DND-41 (cell line): ENCODE measurements at regions not wholly inside any gene's neighbourhood (a gene's known extent, or its start where the extent isn't known, plus 50 kb on each side); places are given as distances from the start of the nearest gene placed in this dataset.

Experiments
- ATAC-seq: fragments of 200-7000 bp; cut with Tn5 transposase; 3 replicates; pipeline ENCODE4 v1.9.1; 2021; ENCODE audit warnings: low read depth; ENCODE audit not compliant: insufficient read depth
- DNase-seq: peaks from one replicate; pipeline ENCODE4 v3.0.0-alpha.2; 2020
- H2AFZ ChIP-seq: 2 replicates; pipeline ENCODE4 v1.6.0; 2012; ENCODE audit warnings: low read depth, low read length
- H3K27ac ChIP-seq: 2 replicates; pipeline ENCODE4 v1.5.1; 2012; ENCODE audit warnings: low read length, inconsistent platforms
- H3K27me3 ChIP-seq: fragments of 200-600 bp; sonication (generic); 2 replicates; pipeline ENCODE4 v1.6.0; 2012; ENCODE audit warnings: low read length, mild to moderate bottlenecking, inconsistent platforms; ENCODE audit not compliant: insufficient read depth, poor library complexity
- H3K36me3 ChIP-seq: 2 replicates; pipeline ENCODE4 v1.5.1; 2012; ENCODE audit warnings: low read length, inconsistent platforms; ENCODE audit not compliant: insufficient read depth
- H3K4me1 ChIP-seq: 2 replicates; pipeline ENCODE4 v1.5.1; 2012; ENCODE audit warnings: mild to moderate bottlenecking, low read length; ENCODE audit not compliant: insufficient read depth
- H3K4me2 ChIP-seq: 2 replicates; pipeline ENCODE4 v1.6.0; 2012; ENCODE audit warnings: mild to moderate bottlenecking, moderate library complexity, low read length, inconsistent platforms; ENCODE audit not compliant: insufficient read depth
- H3K4me3 ChIP-seq, 2 experiments: fragments of 200-600 bp in 1 of 2; shearing (Covaris generic) in 1 of 2; 2 replicates each; pipeline ENCODE4 v1.5.1; 2012 to 2016; ENCODE audit warnings: inconsistent platforms in 2 of 2, low read length in 2 of 2, mild to moderate bottlenecking in 2 of 2, low read depth in 1 of 2, moderate library complexity in 1 of 2
- H3K79me2 ChIP-seq: 2 replicates; pipeline ENCODE4 v1.6.0; 2012; ENCODE audit warnings: low read length, inconsistent platforms; ENCODE audit not compliant: insufficient read depth
- H3K9ac ChIP-seq: 2 replicates; pipeline ENCODE4 v1.6.0; 2012; ENCODE audit warnings: low read depth, mild to moderate bottlenecking, inconsistent platforms, low read length, moderate library complexity
- H3K9me3 ChIP-seq: 2 replicates; pipeline ENCODE4 v1.5.1; 2012; ENCODE audit warnings: low read length, moderate library complexity, mild to moderate bottlenecking, inconsistent platforms; ENCODE audit not compliant: insufficient read depth, severe bottlenecking
- H4K20me1 ChIP-seq: 2 replicates; pipeline ENCODE4 v1.6.0; 2012; ENCODE audit warnings: low read length; ENCODE audit not compliant: insufficient read depth
- EZH2 ChIP-seq: IDR thresholded peaks from 3 replicates; pipeline ENCODE4 v1.6.1; 2012; ENCODE audit warnings: borderline replicate concordance, low read depth, mild to moderate bottlenecking, moderate library complexity, low read length, inconsistent platforms; ENCODE audit not compliant: severe bottlenecking
- TF ChIP-seq, protein P1 (sequence below): IDR thresholded peaks from 2 replicates; pipeline ENCODE4 v1.5.1; 2012; ENCODE audit warnings: borderline replicate concordance, low read length, moderate library complexity, mild to moderate bottlenecking; ENCODE audit not compliant: poor library complexity, severe bottlenecking; ENCODE audit errors: extremely low read depth

DNA sequence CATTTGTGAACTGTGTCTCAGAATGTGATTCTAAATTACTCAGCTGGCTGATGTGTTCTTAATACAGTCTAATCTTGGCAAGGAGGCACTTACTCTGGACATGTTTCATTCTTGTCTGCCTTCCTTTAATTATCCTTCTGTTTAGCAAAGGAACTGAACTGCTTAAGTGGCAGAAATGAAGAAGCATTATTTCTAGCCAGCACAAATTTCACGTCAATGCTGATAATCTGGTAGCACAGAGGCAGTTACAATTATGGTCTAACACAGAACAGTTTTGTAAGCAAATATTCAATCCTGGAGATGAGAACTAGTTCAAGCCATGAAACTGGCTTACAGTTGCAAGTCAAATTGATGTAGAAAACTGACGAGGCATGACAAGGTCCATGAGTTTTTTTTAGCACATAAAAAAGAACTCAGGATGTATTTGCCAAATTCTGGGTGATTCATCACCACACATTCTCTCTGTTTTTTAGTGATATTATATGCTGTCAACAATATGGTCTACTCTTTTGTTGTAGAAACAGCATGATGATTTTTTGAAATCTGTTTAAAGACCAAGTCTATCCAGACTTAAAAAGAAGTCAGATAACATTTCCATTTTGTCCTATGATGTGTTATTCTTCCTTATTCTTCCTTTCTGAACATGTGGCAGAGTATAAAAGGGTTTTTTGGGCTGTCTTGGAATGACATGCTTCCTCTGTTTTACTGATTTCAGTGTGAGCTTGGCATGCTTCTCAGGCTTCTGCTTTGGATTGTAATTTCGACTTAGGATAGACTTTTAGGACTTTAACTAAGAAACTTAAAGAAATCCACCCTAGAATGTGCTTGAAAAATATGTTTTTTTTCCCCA lies 154.8 kb downstream of the DNAJB9 start:
- no peaks in the 10 kb centered on the region for H4K20me1 ChIP-seq
- no peak overlapping the region for H3K4me3 ChIP-seq
- no peak for TF ChIP-seq EZH2
- TF ChIP-seq, protein P1, sequence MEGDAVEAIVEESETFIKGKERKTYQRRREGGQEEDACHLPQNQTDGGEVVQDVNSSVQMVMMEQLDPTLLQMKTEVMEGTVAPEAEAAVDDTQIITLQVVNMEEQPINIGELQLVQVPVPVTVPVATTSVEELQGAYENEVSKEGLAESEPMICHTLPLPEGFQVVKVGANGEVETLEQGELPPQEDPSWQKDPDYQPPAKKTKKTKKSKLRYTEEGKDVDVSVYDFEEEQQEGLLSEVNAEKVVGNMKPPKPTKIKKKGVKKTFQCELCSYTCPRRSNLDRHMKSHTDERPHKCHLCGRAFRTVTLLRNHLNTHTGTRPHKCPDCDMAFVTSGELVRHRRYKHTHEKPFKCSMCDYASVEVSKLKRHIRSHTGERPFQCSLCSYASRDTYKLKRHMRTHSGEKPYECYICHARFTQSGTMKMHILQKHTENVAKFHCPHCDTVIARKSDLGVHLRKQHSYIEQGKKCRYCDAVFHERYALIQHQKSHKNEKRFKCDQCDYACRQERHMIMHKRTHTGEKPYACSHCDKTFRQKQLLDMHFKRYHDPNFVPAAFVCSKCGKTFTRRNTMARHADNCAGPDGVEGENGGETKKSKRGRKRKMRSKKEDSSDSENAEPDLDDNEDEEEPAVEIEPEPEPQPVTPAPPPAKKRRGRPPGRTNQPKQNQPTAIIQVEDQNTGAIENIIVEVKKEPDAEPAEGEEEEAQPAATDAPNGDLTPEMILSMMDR: no peak
- H3K9ac ChIP-seq: no peak overlapping the region
- no peak overlapping the region for H3K4me2 ChIP-seq
- no peak overlapping the region for H2AFZ ChIP-seq
- no peak for ATAC-seq
- no peaks in the 10 kb centered on the region for H3K36me3 ChIP-seq
- H3K79me2 ChIP-seq: no peaks in the 10 kb centered on the region
- H3K27me3 ChIP-seq: no peaks in the 10 kb centered on the region
- H3K9me3 ChIP-seq: no peaks in the 10 kb centered on the region
- H3K27ac ChIP-seq: no peak overlapping the region
- no peak for DNase-seq
- H3K4me1 ChIP-seq: no peaks in the 10 kb centered on the region

DNA sequence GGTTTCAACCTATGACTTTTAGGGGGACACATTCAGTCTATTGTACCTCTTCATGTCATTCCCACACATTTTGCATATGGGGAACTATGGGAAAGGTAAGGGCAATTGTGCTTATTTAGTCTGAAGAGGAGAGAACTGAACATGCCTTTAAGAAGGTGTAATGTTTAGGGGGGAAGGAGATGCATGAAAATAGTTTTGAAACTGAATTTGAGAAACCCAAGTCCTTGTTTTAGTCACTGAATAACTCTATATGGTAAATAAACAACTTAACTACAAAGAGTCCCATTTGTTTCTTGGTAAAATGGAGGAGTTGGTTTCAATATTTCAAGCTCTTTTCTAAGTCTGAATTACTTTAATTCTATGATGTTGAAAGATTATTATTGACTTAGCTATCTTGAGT lies 166.1 kb downstream of the DNAJB9 start:
- H3K79me2 ChIP-seq: no peaks in the 10 kb centered on the region
- no peak overlapping the region for H2AFZ ChIP-seq
- no peak overlapping the region for H3K9ac ChIP-seq
- H4K20me1 ChIP-seq: no peaks in the 10 kb centered on the region
- no peak overlapping the region for H3K4me3 ChIP-seq
- TF ChIP-seq, protein P1: no peak
- no peaks in the 10 kb centered on the region for H3K27me3 ChIP-seq
- no peak overlapping the region for H3K4me2 ChIP-seq
- no peaks in the 10 kb centered on the region for H3K36me3 ChIP-seq
- no peak for DNase-seq
- no peak for ATAC-seq
- H3K9me3 ChIP-seq: no peaks in the 10 kb centered on the region
- no peaks in the 10 kb centered on the region for H3K4me1 ChIP-seq
- H3K27ac ChIP-seq: no peak overlapping the region

DNA sequence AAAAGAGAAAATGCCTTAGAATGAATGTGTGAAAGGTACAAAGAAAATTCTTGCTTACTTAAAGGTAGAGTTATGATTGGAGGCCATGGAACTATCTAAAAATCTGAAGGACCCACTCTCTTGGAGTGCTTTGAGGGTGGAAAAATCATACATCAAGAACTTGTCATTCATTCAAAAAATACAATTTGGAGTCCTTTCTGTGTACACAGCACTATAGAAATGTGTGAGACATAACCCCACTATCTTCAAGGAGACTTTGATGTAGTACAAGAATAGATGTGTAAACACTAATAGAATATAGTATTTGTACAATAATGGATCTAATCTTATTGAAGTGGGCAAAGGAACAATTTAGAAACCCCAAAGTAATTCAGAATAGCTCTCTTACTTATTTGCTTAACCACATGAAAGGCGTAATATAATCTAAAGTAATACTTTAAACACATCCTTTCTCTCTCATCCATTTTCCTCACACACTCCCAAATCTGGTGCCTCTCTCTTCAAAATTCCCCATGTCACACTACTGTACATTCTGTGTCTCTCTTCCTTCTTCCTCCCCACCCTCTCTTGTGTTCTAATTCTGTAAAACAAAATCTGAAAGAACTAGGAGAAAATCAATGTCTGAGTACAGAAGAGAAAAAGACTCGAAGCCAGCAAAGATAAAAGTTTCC lies 166.7 kb downstream of the DNAJB9 start:
- Histone ChIP-seq H3K9me3 (no peaks in the 10 kb centered on the region), H3K4me2 (no peak overlapping the region), H3K9ac (no peak overlapping the region), H3K79me2 (no peaks in the 10 kb centered on the region), H3K4me1 (no peaks in the 10 kb centered on the region), H4K20me1 (no peaks in the 10 kb centered on the region), H3K27ac (no peak overlapping the region), H3K27me3 (no peaks in the 10 kb centered on the region), H3K36me3 (no peaks in the 10 kb centered on the region), H3K4me3 (no peak overlapping the region), H2AFZ (no peak overlapping the region)
- DNase-seq (no peak), ATAC-seq (no peak)
- TF ChIP-seq EZH2: no peak
- TF ChIP-seq, protein P1: no peak
